HL-60 (cell line): ENCODE measurements at regions not wholly inside any gene's neighbourhood (a gene's known extent, or its start where the extent isn't known, plus 50 kb on each side); places are given as distances from the start of the nearest gene placed in this dataset.

Experiments used
- DNase-seq, 2 experiments: peaks; one replicate each; pipeline ENCODE4 v3.0.0-alpha.2; 2010 to 2020; ENCODE audit warnings: low read depth in 1 of 2, low spot score in 1 of 2
- H3K27ac ChIP-seq: fragments of 250-450 bp; sonication (Bioruptor Pico); replicated peaks from 2 replicates; pipeline ENCODE4 v1.5.1; 2020; ENCODE audit warnings: mild to moderate bottlenecking, moderate library complexity
- H3K27me3 ChIP-seq: fragments of 250-450 bp; sonication (Bioruptor Pico); 2 replicates; pipeline ENCODE4 v1.5.1; 2021; ENCODE audit warnings: mild to moderate bottlenecking, moderate library complexity; ENCODE audit not compliant: insufficient read depth, poor library complexity, severe bottlenecking
- H3K4me3 ChIP-seq: replicated peaks from 2 replicates; pipeline ENCODE4 v1.5.1; 2011; ENCODE audit warnings: mild to moderate bottlenecking, control low read depth, low read length; ENCODE audit not compliant: insufficient read depth
- CTCF ChIP-seq: IDR thresholded peaks from one replicate; pipeline ENCODE4 v1.5.1; 2011; ENCODE audit warnings: low read length, control low read depth, inconsistent platforms; ENCODE audit not compliant: insufficient read depth
- GABPA ChIP-seq: IDR thresholded peaks from 2 replicates; pipeline ENCODE4 v1.6.1; 2012; ENCODE audit warnings: low read depth
- POLR2AphosphoS5 ChIP-seq: IDR thresholded peaks from 2 replicates; pipeline ENCODE4 v1.6.1; 2012; ENCODE audit warnings: low read depth
- SPI1 ChIP-seq: IDR thresholded peaks from 2 replicates; pipeline ENCODE4 v1.6.1; 2012; ENCODE audit warnings: low read depth, mild to moderate bottlenecking, borderline replicate concordance
- TF ChIP-seq, protein P1 (sequence below): IDR thresholded peaks from 2 replicates; pipeline ENCODE4 v1.6.1; 2012; ENCODE audit warnings: low read depth; ENCODE audit not compliant: insufficient replicate concordance

GRCh38 chr1:5651964-5652821, 340.0 kb downstream of the NPHP4 start:
- DNase-seq, result no peak
- Histone ChIP-seq H3K4me3 (no peak overlapping the region), H3K27ac (no peak overlapping the region), H3K27me3 (no peaks in the 10 kb centered on the region)
- TF ChIP-seq CTCF, result no peak
- TF ChIP-seq GABPA, result no peak
- TF ChIP-seq, protein P1, sequence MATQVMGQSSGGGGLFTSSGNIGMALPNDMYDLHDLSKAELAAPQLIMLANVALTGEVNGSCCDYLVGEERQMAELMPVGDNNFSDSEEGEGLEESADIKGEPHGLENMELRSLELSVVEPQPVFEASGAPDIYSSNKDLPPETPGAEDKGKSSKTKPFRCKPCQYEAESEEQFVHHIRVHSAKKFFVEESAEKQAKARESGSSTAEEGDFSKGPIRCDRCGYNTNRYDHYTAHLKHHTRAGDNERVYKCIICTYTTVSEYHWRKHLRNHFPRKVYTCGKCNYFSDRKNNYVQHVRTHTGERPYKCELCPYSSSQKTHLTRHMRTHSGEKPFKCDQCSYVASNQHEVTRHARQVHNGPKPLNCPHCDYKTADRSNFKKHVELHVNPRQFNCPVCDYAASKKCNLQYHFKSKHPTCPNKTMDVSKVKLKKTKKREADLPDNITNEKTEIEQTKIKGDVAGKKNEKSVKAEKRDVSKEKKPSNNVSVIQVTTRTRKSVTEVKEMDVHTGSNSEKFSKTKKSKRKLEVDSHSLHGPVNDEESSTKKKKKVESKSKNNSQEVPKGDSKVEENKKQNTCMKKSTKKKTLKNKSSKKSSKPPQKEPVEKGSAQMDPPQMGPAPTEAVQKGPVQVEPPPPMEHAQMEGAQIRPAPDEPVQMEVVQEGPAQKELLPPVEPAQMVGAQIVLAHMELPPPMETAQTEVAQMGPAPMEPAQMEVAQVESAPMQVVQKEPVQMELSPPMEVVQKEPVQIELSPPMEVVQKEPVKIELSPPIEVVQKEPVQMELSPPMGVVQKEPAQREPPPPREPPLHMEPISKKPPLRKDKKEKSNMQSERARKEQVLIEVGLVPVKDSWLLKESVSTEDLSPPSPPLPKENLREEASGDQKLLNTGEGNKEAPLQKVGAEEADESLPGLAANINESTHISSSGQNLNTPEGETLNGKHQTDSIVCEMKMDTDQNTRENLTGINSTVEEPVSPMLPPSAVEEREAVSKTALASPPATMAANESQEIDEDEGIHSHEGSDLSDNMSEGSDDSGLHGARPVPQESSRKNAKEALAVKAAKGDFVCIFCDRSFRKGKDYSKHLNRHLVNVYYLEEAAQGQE, result no peak
- TF ChIP-seq POLR2AphosphoS5, result no peak
- no peak for TF ChIP-seq SPI1

DNA sequence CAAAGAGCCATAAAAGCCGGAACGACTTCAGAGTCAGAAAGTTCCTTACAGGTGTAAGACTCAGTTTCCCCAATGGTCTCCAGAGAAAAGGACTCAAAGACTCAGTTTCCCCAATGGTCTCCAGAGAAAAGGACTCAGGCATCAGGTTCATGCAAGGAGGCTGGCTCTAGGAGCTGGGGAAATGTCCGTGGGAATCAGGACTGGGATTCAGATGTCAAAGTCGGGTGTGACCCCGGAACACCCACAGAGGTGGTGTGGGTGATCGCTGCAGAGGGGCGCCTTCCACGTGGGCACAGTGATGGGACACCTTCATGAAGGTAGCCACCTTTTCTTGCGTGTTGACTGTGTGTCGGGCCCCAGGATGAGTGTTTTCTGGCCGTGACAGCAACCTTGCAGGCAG, 340.8 kb downstream of the NPHP4 start:
- no peak overlapping the region for H3K4me3 ChIP-seq
- no peak for DNase-seq
- TF ChIP-seq CTCF (no peak), POLR2AphosphoS5 (no peak), GABPA (no peak), SPI1 (no peak)
- TF ChIP-seq, protein P1, result no peak
- no peaks in the 10 kb centered on the region for H3K27me3 ChIP-seq
- H3K27ac ChIP-seq, result no peak overlapping the region

GRCh38 chr1:5651027-5651410, 341.2 kb downstream of the NPHP4 start:
- TF ChIP-seq POLR2AphosphoS5, result no peak
- Histone ChIP-seq H3K4me3 (no peak overlapping the region), H3K27me3 (no peaks in the 10 kb centered on the region), H3K27ac (no peak overlapping the region)
- DNase-seq, result no peak

- TF ChIP-seq SPI1 (no peak), CTCF (no peak), GABPA (no peak), POLR2AphosphoS5 (no peak)
- TF ChIP-seq, protein P1, result no peak
- no peak overlapping the region for H3K4me3 ChIP-seq
- no peak for DNase-seq
- no peaks in the 10 kb centered on the region for H3K27me3 ChIP-seq
- no peak overlapping the region for H3K27ac ChIP-seq
These were observed 341.8 kb downstream of the NPHP4 start for GRCh38 chr1:5650283-5651026.
